Tibial nerve (tissue), 4 donors: ENCODE measurements at regions not wholly inside any gene's neighbourhood (a gene's known extent, or its start where the extent isn't known, plus 50 kb on each side); places are given as distances from the start of the nearest gene placed in this dataset.

Experiments used
- DNase-seq, 2 donors: peaks; one replicate each; pipeline ENCODE4 v3.0.0-alpha.2; 2019; ENCODE audit warnings: low spot score in 2 of 2
- H3K27ac ChIP-seq, 4 donors: fragments of 200-600 bp; sonication (generic) in 3 of 4; one replicate each; pipeline ENCODE4 v1.5.1; 2017 to 2019; ENCODE audit warnings: mild to moderate bottlenecking in 1 of 4
- H3K27me3 ChIP-seq, 2 donors: fragments of 200-600 bp; sonication (generic) in 1 of 2; one replicate each; pipeline versions ENCODE4 v1.5.1 to v1.6.0; 2017 to 2019
- H3K36me3 ChIP-seq, 3 donors: fragments of 200-600 bp; sonication (generic); one replicate each; pipeline ENCODE4 v1.5.1; 2018 to 2019
- H3K4me1 ChIP-seq, 4 donors: fragments of 200-600 bp; sonication (generic) in 3 of 4; one replicate each; pipeline ENCODE4 v1.5.1; 2017 to 2019
- H3K4me3 ChIP-seq, 4 donors: fragments of 200-600 bp; sonication (generic) in 3 of 4; one replicate each; pipeline ENCODE4 v1.5.1; 2017 to 2019; ENCODE audit warnings: mild to moderate bottlenecking in 1 of 4, moderate library complexity in 1 of 4
- H3K9me3 ChIP-seq, 4 donors: fragments of 200-600 bp; sonication (generic) in 3 of 4; one replicate each; pipeline ENCODE4 v1.5.1; 2017 to 2019
- CTCF ChIP-seq, 5 experiments: fragments of 200-600 bp in 3 of 5; fragments of 450-650 bp in 2 of 5; sonication (generic) in 3 of 5; IDR thresholded peaks; one replicate each; pipeline ENCODE4 v1.5.1; 2016 to 2019; ENCODE audit warnings: antibody characterized with exemption in 5 of 5, mild to moderate bottlenecking in 3 of 5, moderate library complexity in 2 of 5
- EP300 ChIP-seq, 2 donors: sonication (generic); formaldehyde crosslinking; IDR thresholded peaks; one replicate each; pipeline ENCODE4 v1.6.1; 2017; ENCODE audit warnings: antibody characterized with exemption in 2 of 2, mild to moderate bottlenecking in 1 of 2
- POLR2A ChIP-seq, 2 donors: fragments of 450-650 bp; IDR thresholded peaks; one replicate each; pipeline ENCODE4 v1.6.1; 2017; ENCODE audit warnings: antibody characterized with exemption in 2 of 2, mild to moderate bottlenecking in 2 of 2, moderate library complexity in 2 of 2
- WGBS, 2 donors: methylation state at CpG; one replicate each; pipeline ENCODE4 v1.1.5; 2018; 5-methylcytosine and 5-hydroxymethylcytosine counted together

- H3K27me3 ChIP-seq, result no peaks in the 10 kb centered on the region
- peaks cover 0 to 40% (median 6%) of the 10 kb centered on the region in 4 donors for H3K9me3 ChIP-seq
- DNase-seq, result no peak
- no peak overlapping the region for H3K4me3 ChIP-seq
- TF ChIP-seq CTCF (IDR thresholded peaks at IDR 0.05) (no peak), EP300 (IDR thresholded peaks at IDR 0.05) (no peak), POLR2A (IDR thresholded peaks at IDR 0.05) (no peak)
- H3K36me3 ChIP-seq, result no peaks in the 10 kb centered on the region
- H3K4me1 ChIP-seq, result no peaks in the 10 kb centered on the region
- H3K27ac ChIP-seq, result no peak overlapping the region
Measured at GRCh38 chr4:108493596-108493931, 126.8 kb upstream of the RPL34 start.

- H3K9me3 ChIP-seq, result peaks cover 0 to 40% (median 6%) of the 10 kb centered on the region in 4 donors
- no peak overlapping the region for H3K4me3 ChIP-seq
- H3K27me3 ChIP-seq, result no peaks in the 10 kb centered on the region
- H3K27ac ChIP-seq, result no peak overlapping the region
- DNase-seq, result no peak
- H3K4me1 ChIP-seq, result no peaks in the 10 kb centered on the region
- no peak for TF ChIP-seq CTCF (IDR thresholded peaks at IDR 0.05)
- no peak for TF ChIP-seq POLR2A (IDR thresholded peaks at IDR 0.05)
- no peak for TF ChIP-seq EP300 (IDR thresholded peaks at IDR 0.05)
- 72 to 90% methylated on average over 1 to 4 of the region's 4 CpGs for whole genome bisulfite sequencing, 2 donors
- no peaks in the 10 kb centered on the region for H3K36me3 ChIP-seq
Measured at GRCh38 chr4:108492816-108493595, 127.4 kb upstream of the RPL34 start.

GRCh38 chr4:108488865-108489264, 131.5 kb upstream of the RPL34 start:
- DNase-seq, result no peak
- WGBS, 2 donors, result 60 to 72% methylated on average over 1 of the region's 1 CpG
- Histone ChIP-seq H3K9me3 (peaks cover 0 to 15% (median 3%) of the 10 kb centered on the region in 4 donors), H3K27me3 (no peaks in the 10 kb centered on the region), H3K4me1 (no peaks in the 10 kb centered on the region), H3K36me3 (no peaks in the 10 kb centered on the region), H3K27ac (no peak overlapping the region), H3K4me3 (no peak overlapping the region)
- TF ChIP-seq POLR2A (IDR thresholded peaks at IDR 0.05) (no peak), CTCF (IDR thresholded peaks at IDR 0.05) (no peak), EP300 (IDR thresholded peaks at IDR 0.05) (no peak)

GRCh38 chr4:108486046-108486445, 134.3 kb upstream of the RPL34 start:
- H3K4me1 ChIP-seq, result no peaks in the 10 kb centered on the region
- H3K36me3 ChIP-seq, result no peaks in the 10 kb centered on the region
- WGBS, 2 donors, result 85 to 100% methylated on average over 1 of the region's 1 CpG
- no peak overlapping the region for H3K27ac ChIP-seq
- H3K9me3 ChIP-seq, result no peaks in the 10 kb centered on the region
- no peak overlapping the region for H3K4me3 ChIP-seq
- DNase-seq, result no peak
- H3K27me3 ChIP-seq, result no peaks in the 10 kb centered on the region
- TF ChIP-seq EP300 (IDR thresholded peaks at IDR 0.05) (no peak), CTCF (IDR thresholded peaks at IDR 0.05) (no peak), POLR2A (IDR thresholded peaks at IDR 0.05) (no peak)

GRCh38 chr4:108484187-108484586, 136.2 kb upstream of the RPL34 start:
- no peak overlapping the region for H3K27ac ChIP-seq
- WGBS, 2 donors, result 86 to 88% methylated on average over 1 of the region's 1 CpG

More at GRCh38 chr4:108484187-108484586, 136.2 kb upstream of the RPL34 start:
- Histone ChIP-seq H3K36me3 (no peaks in the 10 kb centered on the region), H3K4me1 (no peaks in the 10 kb centered on the region), H3K27me3 (no peaks in the 10 kb centered on the region), H3K9me3 (no peaks in the 10 kb centered on the region), H3K4me3 (no peak overlapping the region)
- DNase-seq, result no peak
- TF ChIP-seq CTCF (IDR thresholded peaks at IDR 0.05), result no peak
- no peak for TF ChIP-seq EP300 (IDR thresholded peaks at IDR 0.05)
- TF ChIP-seq POLR2A (IDR thresholded peaks at IDR 0.05), result no peak
